IMR-90 (cell line): ENCODE measurements at regions not wholly inside any gene's neighbourhood (a gene's known extent, or its start where the extent isn't known, plus 50 kb on each side); places are given as distances from the start of the nearest gene placed in this dataset.

Experiments
- ATAC-seq: fragments of 200-7000 bp; cut with Tn5 transposase; 2 replicates; pipeline ENCODE4 v1.9.1; 2020; ENCODE audit warnings: low read depth, mild to moderate bottlenecking, moderate library complexity
- BruUV-seq: library from RNA; stranded (reverse); fragments of 400-500 nt; replicated peaks from 2 replicates; lab custom pipeline; 2021; lab: Mats Ljungman, UMichigan
- CTCF ChIA-PET: fragments of 300-600 bp; formaldehyde crosslinking; extraction: SDS; loops from one replicate; lab custom pipeline; 2021; ENCODE audit warnings: antibody characterized with exemption; lab: Yijun Ruan, JAX
- POLR2A ChIA-PET: fragments of 300-600 bp; sonication (Branson Sonifier 250); formaldehyde crosslinking; loops from one replicate; lab custom pipeline; 2022; ENCODE audit warnings: antibody characterized with exemption; ENCODE audit not compliant: unreplicated experiment; lab: Charles Lee
- DNase-seq: peaks from one replicate; pipeline ENCODE4 v3.0.0; 2013
- H2AFZ ChIP-seq: replicated peaks from 2 replicates; pipeline ENCODE3; 2013; ENCODE audit warnings: low read length, mild to moderate bottlenecking; ENCODE audit not compliant: poor library complexity
- H2AK5ac ChIP-seq: 2 replicates; pipeline ENCODE4 v1.6.1; 2013; ENCODE audit warnings: low read depth, low read length, inconsistent platforms
- H2AK9ac ChIP-seq: replicated peaks from 2 replicates; pipeline ENCODE3; 2013; ENCODE audit warnings: mild to moderate bottlenecking, low read depth, low read length, moderate library complexity; ENCODE audit not compliant: poor library complexity
- H2BK120ac ChIP-seq: 2 replicates; pipeline ENCODE4 v1.6.1; 2013; ENCODE audit warnings: low read depth, low read length, inconsistent platforms
- H2BK15ac ChIP-seq: 3 replicates; pipeline ENCODE4 v1.6.1; 2013; ENCODE audit warnings: low read depth, low read length, inconsistent platforms
- H2BK20ac ChIP-seq: 2 replicates; pipeline ENCODE4 v1.6.1; 2013; ENCODE audit warnings: low read depth, mild to moderate bottlenecking, inconsistent platforms, low read length, moderate library complexity
- H2BK5ac ChIP-seq: 2 replicates; pipeline ENCODE4 v1.6.1; 2013; ENCODE audit warnings: mild to moderate bottlenecking, low read depth, low read length, inconsistent platforms; ENCODE audit not compliant: poor library complexity, severe bottlenecking
- H3K14ac ChIP-seq: replicated peaks from 2 replicates; pipeline ENCODE4 v1.6.1; 2013; ENCODE audit warnings: low read depth, low read length, inconsistent platforms
- H3K18ac ChIP-seq: 2 replicates; pipeline ENCODE4 v1.6.1; 2013; ENCODE audit warnings: low read depth, low read length, control low read depth
- H3K23ac ChIP-seq: 2 replicates; pipeline ENCODE4 v1.6.1; 2013; ENCODE audit warnings: low read depth, low read length, inconsistent platforms
- H3K27ac ChIP-seq: 2 replicates; pipeline ENCODE4 v1.5.1; 2013; ENCODE audit warnings: mild to moderate bottlenecking, control low read depth, low read length; ENCODE audit not compliant: insufficient read depth
- H3K27me3 ChIP-seq: 2 replicates; pipeline ENCODE4 v1.6.1; 2013; ENCODE audit warnings: low read length; ENCODE audit not compliant: control insufficient read depth, insufficient read depth
- H3K36me3 ChIP-seq: 2 replicates; pipeline ENCODE4 v1.6.1; 2013; ENCODE audit warnings: low read length, mixed read lengths; ENCODE audit not compliant: control insufficient read depth, insufficient read depth
- H3K4ac ChIP-seq: 2 replicates; pipeline ENCODE4 v1.6.1; 2013; ENCODE audit warnings: low read depth, low read length, inconsistent platforms
- H3K4me1 ChIP-seq: 2 replicates; pipeline ENCODE4 v1.6.1; 2013; ENCODE audit warnings: low read length, mixed read lengths; ENCODE audit not compliant: control insufficient read depth, insufficient read depth
- H3K4me2 ChIP-seq: 2 replicates; pipeline ENCODE4 v1.6.1; 2013; ENCODE audit warnings: low read depth, mild to moderate bottlenecking, control low read depth, low read length, moderate library complexity
- H3K4me3 ChIP-seq: 2 replicates; pipeline ENCODE4 v1.5.1; 2013; ENCODE audit warnings: low read depth, mild to moderate bottlenecking, control low read depth, low read length, moderate library complexity; ENCODE audit not compliant: insufficient read depth
- H3K56ac ChIP-seq: 2 replicates; pipeline ENCODE4 v1.6.1; 2013; ENCODE audit warnings: low read length, inconsistent platforms; ENCODE audit not compliant: insufficient read depth; ENCODE audit errors: extremely low read depth
- H3K79me1 ChIP-seq, 2 experiments: 2 replicates each; pipeline ENCODE4 v1.6.1; 2013; ENCODE audit warnings: low read length in 2 of 2, inconsistent platforms in 1 of 2, low read depth in 1 of 2
- H3K9ac ChIP-seq: 2 replicates; pipeline ENCODE4 v1.6.1; 2013; ENCODE audit warnings: low read depth, low read length, control low read depth
- H3K9me1 ChIP-seq: 2 replicates; pipeline ENCODE4 v1.6.1; 2013; ENCODE audit warnings: low read length, inconsistent platforms; ENCODE audit not compliant: insufficient read depth
- H3K9me3 ChIP-seq: 2 replicates; pipeline ENCODE4 v1.6.1; 2013; ENCODE audit warnings: low read length; ENCODE audit not compliant: control insufficient read depth, insufficient read depth
- H4K20me1 ChIP-seq: 2 replicates; pipeline ENCODE4 v1.6.1; 2013; ENCODE audit warnings: low read length, inconsistent platforms; ENCODE audit not compliant: insufficient read depth
- H4K5ac ChIP-seq: 2 replicates; pipeline ENCODE4 v1.6.1; 2013; ENCODE audit warnings: mild to moderate bottlenecking, low read depth, low read length, control low read depth
- H4K8ac ChIP-seq, 2 experiments: 2 replicates each; pipeline ENCODE4 v1.6.1; 2013; ENCODE audit warnings: low read depth in 2 of 2, low read length in 2 of 2, control low read depth in 1 of 2, inconsistent platforms in 1 of 2
- H4K91ac ChIP-seq: 2 replicates; pipeline ENCODE4 v1.6.1; 2013; ENCODE audit warnings: low read depth, low read length, inconsistent platforms; ENCODE audit not compliant: insufficient read depth
- BHLHE40 ChIP-seq: fragments of 150-350 bp; IDR thresholded peaks from 2 replicates; pipeline ENCODE4 v1.6.1; 2016; ENCODE audit warnings: mild to moderate bottlenecking, low read depth, low read length
- CEBPB ChIP-seq: IDR thresholded peaks from 2 replicates; pipeline ENCODE4 v1.6.1; 2012; ENCODE audit warnings: low read depth, low read length, improper control_type of control experiment
- CHD1 ChIP-seq: IDR thresholded peaks from 2 replicates; pipeline ENCODE4 v1.6.1; 2012; ENCODE audit warnings: low read depth, low read length, improper control_type of control experiment
- ELK1 ChIP-seq: fragments of 150-350 bp; IDR thresholded peaks from 2 replicates; pipeline ENCODE4 v1.6.1; 2016; ENCODE audit warnings: low read depth, mild to moderate bottlenecking, low read length, moderate library complexity, borderline replicate concordance
- FOS ChIP-seq: fragments of 150-350 bp; IDR thresholded peaks from 2 replicates; pipeline ENCODE4 v1.6.1; 2016; ENCODE audit warnings: low read depth, low read length
- MAFK ChIP-seq: IDR thresholded peaks from 2 replicates; pipeline ENCODE4 v1.6.1; 2012; ENCODE audit warnings: low read depth, low read length, improper control_type of control experiment
- MAZ ChIP-seq: IDR thresholded peaks from 2 replicates; pipeline ENCODE4 v1.6.1; 2012; ENCODE audit warnings: low read depth, mild to moderate bottlenecking, low read length, improper control_type of control experiment, moderate library complexity, borderline replicate concordance
- MXI1 ChIP-seq: IDR thresholded peaks from 2 replicates; pipeline ENCODE4 v1.6.1; 2012; ENCODE audit warnings: low read depth, mild to moderate bottlenecking, low read length, moderate library complexity, borderline replicate concordance
- NFE2L2 ChIP-seq: fragments of 150-350 bp; IDR thresholded peaks from 2 replicates; pipeline ENCODE4 v1.6.1; 2016; ENCODE audit warnings: low read depth, mild to moderate bottlenecking, low read length
- POLR2A ChIP-seq: IDR thresholded peaks from 2 replicates; pipeline ENCODE4 v1.6.1; 2012; ENCODE audit warnings: mild to moderate bottlenecking, low read depth, low read length
- RAD21 ChIP-seq: IDR thresholded peaks from 2 replicates; pipeline ENCODE4 v1.6.1; 2012; ENCODE audit warnings: low read length, improper control_type of control experiment
- RCOR1 ChIP-seq: IDR thresholded peaks from 2 replicates; pipeline ENCODE4 v1.6.1; 2012; ENCODE audit warnings: mild to moderate bottlenecking, low read length, improper control_type of control experiment; ENCODE audit not compliant: insufficient replicate concordance
- RFX5 ChIP-seq: IDR thresholded peaks from 2 replicates; pipeline ENCODE4 v1.8.0; 2012; ENCODE audit warnings: low read depth, mild to moderate bottlenecking, low read length, moderate library complexity
- SMC3 ChIP-seq: fragments of 150-350 bp; IDR thresholded peaks from 2 replicates; pipeline ENCODE4 v1.6.1; 2016; ENCODE audit warnings: low read depth, mild to moderate bottlenecking, antibody characterized with exemption, low read length, moderate library complexity
- WGBS, 2 experiments: methylation state at CpG; one replicate each; pipeline versions ENCODE4 v1.1.5 to v1.1.7; 2013; ENCODE audit warnings: missing lambda C conversion rate in 2 of 2; ENCODE audit not compliant: insufficient read length in 1 of 2; ENCODE audit errors: extremely low coverage in 2 of 2; 5-methylcytosine and 5-hydroxymethylcytosine counted together
- dilution Hi-C: fragments of 300-500 bp; cut with HindIII; formaldehyde crosslinking; loops from one replicate; pipeline ENCODE4 v1.14.3; 2018; ENCODE audit warnings: low sequenced_read_pairs; ENCODE audit not compliant: unreplicated experiment
- in situ Hi-C: fragments of 300-500 bp; cut with MboI; formaldehyde crosslinking; loops from 3 replicates; pipeline ENCODE4 v1.14.3; 2019; ENCODE audit warnings: low sequenced_read_pairs, inconsistent platforms, mixed read lengths
- intact Hi-C: fragments of 100-400 bp; cut with micrococcal nuclease; formaldehyde crosslinking; loops from 2 replicates; pipeline ENCODE4 v1.10.0; 2022
- TF ChIP-seq, protein P1 (sequence below): conservative IDR thresholded peaks from 2 replicates; pipeline ENCODE4 v1.5.1; 2012; ENCODE audit warnings: mild to moderate bottlenecking, low read depth, low read length, improper control_type of control experiment
- TF ChIP-seq, protein P2 (sequence below): fragments of 150-350 bp; IDR thresholded peaks from 2 replicates; pipeline ENCODE4 v1.6.1; 2017; ENCODE audit warnings: mild to moderate bottlenecking, antibody characterized with exemption, low read length, low read depth

GRCh38 chr1:244974550-244974949, 110.2 kb upstream of the HNRNPU start:
- H3K36me3 ChIP-seq: no peaks in the 10 kb centered on the region
- no peak overlapping the region for H2BK15ac ChIP-seq
- dilution Hi-C loops (no loop called here), intact Hi-C loops (no loop called here), in situ Hi-C loops (no loop called here)
- no peak overlapping the region for H3K27ac ChIP-seq
- no peaks in the 10 kb centered on the region for H3K27me3 ChIP-seq
- H2BK20ac ChIP-seq: no peak overlapping the region
- no peak overlapping the region for H2AFZ ChIP-seq
- no peak overlapping the region for H3K4me2 ChIP-seq
- no peak overlapping the region for H3K4ac ChIP-seq
- no peak overlapping the region for H2BK5ac ChIP-seq
- BruUV-seq: no TSS peak
- DNase-seq (no peak), ATAC-seq (no peak)
- H3K23ac ChIP-seq: no peak overlapping the region
- ChIA-PET POLR2A (no interaction called here), CTCF (no interaction called here)
- H2BK120ac ChIP-seq: no peak overlapping the region
- no peak overlapping the region for H3K9ac ChIP-seq
- H4K91ac ChIP-seq: no peak overlapping the region
- no peaks in the 10 kb centered on the region for H3K9me3 ChIP-seq
- H3K18ac ChIP-seq: no peak overlapping the region
- H3K9me1 ChIP-seq: no peaks in the 10 kb centered on the region
- no peak overlapping the region for H4K5ac ChIP-seq
- no peaks in the 10 kb centered on the region for H4K20me1 ChIP-seq
- no peak overlapping the region for H3K14ac ChIP-seq
- no peak overlapping the region for H3K56ac ChIP-seq
- H3K79me1 ChIP-seq: peaks cover 4 to 5% of the 10 kb centered on the region in 2 experiments; a peak in 1 of 4 replicates
- TF ChIP-seq BHLHE40 (no peak), RAD21 (no peak), MAZ (no peak), FOS (no peak), CHD1 (no peak), POLR2A (no peak), RFX5 (no peak), NFE2L2 (no peak), RCOR1 (no peak), MXI1 (no peak), MAFK (no peak), SMC3 (no peak), CEBPB (no peak), ELK1 (no peak)
- TF ChIP-seq, protein P1, sequence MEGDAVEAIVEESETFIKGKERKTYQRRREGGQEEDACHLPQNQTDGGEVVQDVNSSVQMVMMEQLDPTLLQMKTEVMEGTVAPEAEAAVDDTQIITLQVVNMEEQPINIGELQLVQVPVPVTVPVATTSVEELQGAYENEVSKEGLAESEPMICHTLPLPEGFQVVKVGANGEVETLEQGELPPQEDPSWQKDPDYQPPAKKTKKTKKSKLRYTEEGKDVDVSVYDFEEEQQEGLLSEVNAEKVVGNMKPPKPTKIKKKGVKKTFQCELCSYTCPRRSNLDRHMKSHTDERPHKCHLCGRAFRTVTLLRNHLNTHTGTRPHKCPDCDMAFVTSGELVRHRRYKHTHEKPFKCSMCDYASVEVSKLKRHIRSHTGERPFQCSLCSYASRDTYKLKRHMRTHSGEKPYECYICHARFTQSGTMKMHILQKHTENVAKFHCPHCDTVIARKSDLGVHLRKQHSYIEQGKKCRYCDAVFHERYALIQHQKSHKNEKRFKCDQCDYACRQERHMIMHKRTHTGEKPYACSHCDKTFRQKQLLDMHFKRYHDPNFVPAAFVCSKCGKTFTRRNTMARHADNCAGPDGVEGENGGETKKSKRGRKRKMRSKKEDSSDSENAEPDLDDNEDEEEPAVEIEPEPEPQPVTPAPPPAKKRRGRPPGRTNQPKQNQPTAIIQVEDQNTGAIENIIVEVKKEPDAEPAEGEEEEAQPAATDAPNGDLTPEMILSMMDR: no peak
- TF ChIP-seq, protein P2, sequence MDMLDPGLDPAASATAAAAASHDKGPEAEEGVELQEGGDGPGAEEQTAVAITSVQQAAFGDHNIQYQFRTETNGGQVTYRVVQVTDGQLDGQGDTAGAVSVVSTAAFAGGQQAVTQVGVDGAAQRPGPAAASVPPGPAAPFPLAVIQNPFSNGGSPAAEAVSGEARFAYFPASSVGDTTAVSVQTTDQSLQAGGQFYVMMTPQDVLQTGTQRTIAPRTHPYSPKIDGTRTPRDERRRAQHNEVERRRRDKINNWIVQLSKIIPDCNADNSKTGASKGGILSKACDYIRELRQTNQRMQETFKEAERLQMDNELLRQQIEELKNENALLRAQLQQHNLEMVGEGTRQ: no peak
- H2AK9ac ChIP-seq: no peak overlapping the region
- H2AK5ac ChIP-seq: no peak overlapping the region
- 89% methylated on average over 3 of the region's 8 CpGs; no CpG with 5 or more reads in 1 of the 2 experiments for WGBS, 2 experiments
- H3K4me1 ChIP-seq: 0 out of 2 replicates have a peak, but pooled peaks cover 1% of the 10 kb centered on the region
- H4K8ac ChIP-seq: no peak overlapping the region
- H3K4me3 ChIP-seq: no peak overlapping the region
